ENCODE measurements at regions not wholly inside any gene's neighbourhood (a gene's known extent, or its start where the extent isn't known, plus 50 kb on each side); places are given as distances from the start of the nearest gene placed in this dataset.

GRCh38 chr3:21330293-21330692 lies 420.7 kb downstream of the ZNF385D start:
- TF ChIP-seq CTCF (conservative IDR thresholded peaks at IDR 0.05 in 1 of 2, IDR thresholded peaks at IDR 0.05 in 1 of 2; ENCODE audit: low read depth in 1 of 2, low read length in 2 of 2) (no peak), EZH2 (IDR thresholded peaks at IDR 0.05; ENCODE audit: low read length, missing control alignments) (no peak)

Measured in fibroblast of lung (primary cell).